A673 (cell line): ENCODE measurements at regions not wholly inside any gene's neighbourhood (a gene's known extent, or its start where the extent isn't known, plus 50 kb on each side); places are given as distances from the start of the nearest gene placed in this dataset.
"Not testable (repeated sequence)": the region's sequence is repeated elsewhere in the genome, so short reads cannot be mapped to it uniquely, and the experiment has no call there.

Experiments
- EZH2 ChIP-seq: fragments of 200-600 bp; sonication (generic); IDR thresholded peaks from 2 replicates; pipeline ENCODE4 v1.6.1; 2017; ENCODE audit warnings: borderline replicate concordance, low read depth, mild to moderate bottlenecking, mixed read lengths, antibody characterized with exemption, low read length; ENCODE audit not compliant: poor library complexity, severe bottlenecking
- TF ChIP-seq, protein P1 (sequence below): fragments of 300-800, 200-600 bp; sonication (generic); conservative IDR thresholded peaks from 2 replicates; pipeline ENCODE4 v1.5.1; 2017; ENCODE audit warnings: low read depth, mild to moderate bottlenecking, antibody characterized with exemption, low read length, moderate library complexity, mixed read lengths

- TF ChIP-seq EZH2: not testable (repeated sequence)
- TF ChIP-seq, protein P1, sequence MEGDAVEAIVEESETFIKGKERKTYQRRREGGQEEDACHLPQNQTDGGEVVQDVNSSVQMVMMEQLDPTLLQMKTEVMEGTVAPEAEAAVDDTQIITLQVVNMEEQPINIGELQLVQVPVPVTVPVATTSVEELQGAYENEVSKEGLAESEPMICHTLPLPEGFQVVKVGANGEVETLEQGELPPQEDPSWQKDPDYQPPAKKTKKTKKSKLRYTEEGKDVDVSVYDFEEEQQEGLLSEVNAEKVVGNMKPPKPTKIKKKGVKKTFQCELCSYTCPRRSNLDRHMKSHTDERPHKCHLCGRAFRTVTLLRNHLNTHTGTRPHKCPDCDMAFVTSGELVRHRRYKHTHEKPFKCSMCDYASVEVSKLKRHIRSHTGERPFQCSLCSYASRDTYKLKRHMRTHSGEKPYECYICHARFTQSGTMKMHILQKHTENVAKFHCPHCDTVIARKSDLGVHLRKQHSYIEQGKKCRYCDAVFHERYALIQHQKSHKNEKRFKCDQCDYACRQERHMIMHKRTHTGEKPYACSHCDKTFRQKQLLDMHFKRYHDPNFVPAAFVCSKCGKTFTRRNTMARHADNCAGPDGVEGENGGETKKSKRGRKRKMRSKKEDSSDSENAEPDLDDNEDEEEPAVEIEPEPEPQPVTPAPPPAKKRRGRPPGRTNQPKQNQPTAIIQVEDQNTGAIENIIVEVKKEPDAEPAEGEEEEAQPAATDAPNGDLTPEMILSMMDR: peak; percentile 48
Measured at GRCh38 chr15:36052641-36053040, 506.7 kb upstream of the DPH6 start.
